Stimulated activated CD4-positive, alpha-beta T cell treated with anti-CD3 and anti-CD28 coated beads, Interleukin-15, amount 100 ng/mL, for 24 hours (primary cell): ENCODE measurements at regions not wholly inside any gene's neighbourhood (a gene's known extent, or its start where the extent isn't known, plus 50 kb on each side); places are given as distances from the start of the nearest gene placed in this dataset.

Experiments used
- DNase-seq: peaks from one replicate; pipeline ENCODE4 v3.0.0-alpha.2; 2020

- no peak for DNase-seq
Measured at GRCh38 chr18:27249933-27250332, 64.8 kb upstream of the CHST9 start.

DNA sequence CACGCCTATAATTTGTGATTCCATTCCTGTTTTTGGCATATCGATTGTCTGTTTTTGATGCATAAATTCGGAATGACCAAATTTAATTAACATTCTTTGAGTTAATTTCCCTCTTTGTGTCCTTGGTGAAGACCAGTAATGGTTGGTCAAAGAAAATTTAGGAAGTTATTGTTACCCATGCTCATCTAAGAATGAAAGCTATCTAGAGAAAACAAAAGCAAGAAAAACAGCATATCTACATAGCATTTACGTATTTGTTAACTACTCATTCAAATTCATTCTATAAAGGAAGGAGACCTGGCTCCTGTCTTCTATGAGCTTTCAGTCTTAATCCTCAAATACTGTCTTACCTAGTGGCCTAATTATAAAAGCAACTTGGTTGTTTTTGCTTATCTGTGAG is 59.2 kb upstream of the CHST9 start:
- DNase-seq, result no peak

DNA sequence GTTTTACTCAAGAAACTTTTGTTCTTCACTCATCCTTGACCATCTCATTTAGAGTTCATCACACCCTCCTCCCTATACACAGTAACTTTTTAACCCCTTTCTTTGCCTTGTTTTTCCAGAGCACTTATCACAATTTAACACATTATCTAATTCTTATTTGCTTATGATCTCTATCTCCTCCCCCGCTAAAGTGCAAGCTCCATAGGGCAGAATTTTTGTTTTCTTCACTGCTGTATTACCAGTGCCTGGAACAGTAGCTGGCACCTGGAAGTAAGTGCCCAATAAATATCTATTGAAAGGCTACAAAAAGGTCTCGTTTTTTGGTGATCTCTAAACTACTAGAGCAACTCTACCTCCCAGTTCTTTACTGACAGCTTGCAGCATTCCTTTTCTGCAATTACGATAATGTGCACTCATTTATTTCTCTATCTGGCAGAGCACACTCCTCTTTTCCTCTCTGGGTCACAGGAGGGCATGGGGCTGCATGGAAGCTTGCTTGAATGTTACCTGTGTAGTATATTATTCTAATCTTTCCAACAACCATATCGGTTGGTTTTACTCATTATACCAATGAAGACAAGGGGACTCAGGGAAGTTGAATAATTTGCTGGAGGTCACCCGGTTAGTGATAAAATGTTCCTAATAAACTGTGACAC is 57.4 kb upstream of the CHST9 start:
- no peak for DNase-seq

DNA sequence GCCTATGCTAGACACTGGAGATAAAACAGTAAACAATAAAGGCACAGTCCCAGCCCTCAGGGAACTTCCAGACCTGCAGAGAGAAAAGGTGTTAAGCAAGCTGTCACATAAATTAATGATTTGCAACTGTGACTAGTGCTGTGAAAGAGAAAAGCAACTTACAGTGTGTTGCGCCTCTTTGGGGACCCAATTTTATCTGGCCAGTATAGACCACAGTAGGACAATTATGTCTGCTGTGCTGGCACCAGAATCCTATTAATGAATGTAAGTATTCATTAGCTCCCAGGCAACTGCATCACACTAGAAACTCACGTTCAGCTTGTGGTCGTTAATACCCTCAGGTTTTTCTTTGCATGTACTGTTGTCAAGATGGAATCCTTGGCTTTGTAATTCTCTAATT is 55.3 kb upstream of the CHST9 start:
- no peak for DNase-seq

DNA sequence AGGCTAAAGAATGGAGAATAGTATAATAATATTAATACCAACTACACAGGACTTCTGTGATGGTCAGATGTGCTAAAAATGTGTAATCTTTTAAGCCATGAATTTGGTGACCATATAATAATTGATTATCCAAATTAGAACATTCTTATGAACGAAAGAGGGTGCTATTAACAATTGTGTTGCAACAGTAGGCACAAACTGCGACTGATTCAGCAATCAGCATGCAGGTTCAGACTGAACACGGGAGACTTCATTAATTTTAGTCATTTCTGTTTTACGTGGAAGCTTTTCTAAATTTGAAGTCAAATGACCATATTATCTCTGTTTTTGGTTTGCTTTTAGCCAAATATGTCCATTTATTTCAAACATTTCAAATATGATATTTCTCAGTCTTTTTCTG is 54.6 kb upstream of the CHST9 start:
- DNase-seq, result no peak

DNA sequence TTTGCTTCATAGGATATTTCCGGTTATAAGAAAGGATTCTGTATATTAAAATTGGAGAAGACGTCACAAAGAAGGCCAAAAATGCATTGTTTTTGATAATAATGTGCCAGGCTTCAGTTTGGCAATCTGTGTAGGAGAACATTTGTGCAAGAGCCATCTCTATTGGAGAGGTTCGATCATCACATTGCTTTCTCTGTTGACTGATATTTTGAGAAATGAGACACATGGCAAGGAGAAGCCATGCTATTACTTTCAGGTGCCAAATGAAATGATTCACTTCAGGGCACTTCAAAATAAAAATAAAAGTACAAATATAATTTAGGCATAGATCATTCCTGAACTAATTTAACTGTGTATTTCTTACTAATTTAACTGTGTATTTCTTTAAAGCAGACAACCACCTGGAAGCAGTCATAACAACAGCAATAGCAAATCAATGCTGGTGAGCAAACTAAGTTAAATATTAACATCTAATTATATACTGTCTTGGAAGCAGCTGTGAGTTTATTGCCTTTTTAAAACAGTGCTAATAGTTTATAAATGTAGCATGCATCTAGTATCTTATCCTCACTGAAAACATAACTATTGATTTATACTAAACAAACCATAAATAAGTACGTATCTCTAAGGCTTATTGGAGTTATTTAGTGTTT is 50.2 kb upstream of the CHST9 start:
- no peak for DNase-seq
